ENCODE measurements at regions not wholly inside any gene's neighbourhood (a gene's known extent, or its start where the extent isn't known, plus 50 kb on each side); places are given as distances from the start of the nearest gene placed in this dataset.

GRCh38 chr18:77990131-77990530 is 740.5 kb downstream of the GALR1 start:
- DNase-seq (ENCODE audit: low spot score): no peak

DNA sequence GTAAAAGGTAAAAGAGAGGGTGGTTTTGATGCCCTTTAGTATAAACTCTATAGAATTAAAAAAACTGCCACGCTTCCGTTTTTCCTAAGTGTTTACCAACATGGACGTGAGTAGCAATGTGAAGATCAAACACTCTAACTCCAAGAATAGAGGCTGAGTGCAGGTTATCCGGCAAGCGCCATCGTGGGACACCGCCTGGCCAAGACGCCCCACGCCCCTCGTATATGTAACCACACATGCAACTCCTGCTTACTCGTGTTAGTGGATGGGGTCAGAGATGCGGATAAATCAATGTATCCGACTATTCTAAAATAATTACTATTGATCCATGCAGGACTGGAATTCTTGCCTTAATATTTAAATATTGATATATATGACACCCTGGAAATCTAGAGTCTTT is 741.3 kb downstream of the GALR1 start:
- no peak for DNase-seq (ENCODE audit: low spot score)

DNA sequence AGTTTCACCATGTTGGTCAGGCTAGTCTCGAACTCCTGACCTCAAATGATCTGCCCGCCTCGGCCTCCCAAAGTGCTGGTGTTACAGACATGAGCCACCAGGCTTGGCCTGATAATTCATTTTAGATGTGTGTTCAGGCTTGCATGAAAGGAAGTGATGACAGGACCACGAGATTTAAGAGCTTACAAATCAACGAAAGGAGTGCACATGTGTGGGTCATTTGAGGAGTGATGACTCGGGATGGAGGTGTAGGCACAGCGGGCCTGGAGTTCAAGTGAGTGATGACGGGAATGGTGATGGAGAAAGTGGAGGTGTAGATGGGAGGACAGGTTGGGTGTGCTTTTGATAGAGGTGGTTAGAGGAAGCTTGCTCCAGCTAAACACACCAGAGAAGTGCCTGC is 742.4 kb downstream of the GALR1 start:
- DNase-seq (ENCODE audit: low spot score): no peak

GRCh38 chr18:77993188-77993981 is 743.7 kb downstream of the GALR1 start:
- no peak for DNase-seq (ENCODE audit: low spot score)

GRCh38 chr18:77995593-77995992 is 745.9 kb downstream of the GALR1 start:
- DNase-seq (ENCODE audit: low spot score): no peak

GRCh38 chr18:77996737-77997136 is 747.1 kb downstream of the GALR1 start:
- no peak for DNase-seq (ENCODE audit: low spot score)

- DNase-seq (ENCODE audit: low spot score): no peak
Measured at GRCh38 chr18:78001811-78002210, 752.2 kb downstream of the GALR1 start.

DNA sequence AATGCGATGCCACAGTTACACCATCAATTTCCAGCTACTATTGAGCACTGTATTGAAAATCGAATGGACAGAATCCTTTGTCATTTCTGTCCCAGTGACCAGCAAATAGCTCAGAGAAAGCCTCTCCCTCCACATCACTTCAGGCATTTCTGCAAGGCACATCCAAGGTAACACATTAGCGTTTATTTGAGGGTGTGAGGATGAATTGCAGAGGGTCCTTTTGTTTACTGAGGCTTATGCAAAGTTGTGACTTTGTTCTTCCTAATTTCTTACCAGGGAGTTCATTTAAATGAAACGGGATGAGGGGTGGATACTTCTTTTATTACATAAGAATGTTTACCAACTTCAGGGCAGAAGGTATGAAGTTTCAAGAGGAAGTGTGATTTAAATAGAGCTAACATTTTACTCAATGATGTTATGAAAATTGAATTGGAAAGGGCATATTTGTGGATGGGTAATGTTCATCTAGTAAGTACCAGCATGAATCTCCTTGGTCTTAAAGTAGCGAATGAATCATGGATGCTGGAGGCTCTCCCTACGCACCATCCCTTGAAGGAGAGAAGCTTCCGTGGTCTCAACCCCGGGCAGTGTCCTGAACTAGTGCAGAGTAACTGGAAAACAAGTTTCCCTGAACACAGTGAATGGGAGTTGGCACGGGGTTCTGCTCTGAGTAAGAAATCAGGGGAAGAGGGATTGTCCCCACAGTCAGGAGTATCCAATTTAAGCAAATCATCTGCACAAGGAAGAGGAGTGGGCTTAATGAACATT is 756.5 kb downstream of the GALR1 start:
- no peak for DNase-seq (ENCODE audit: low spot score)

DNA sequence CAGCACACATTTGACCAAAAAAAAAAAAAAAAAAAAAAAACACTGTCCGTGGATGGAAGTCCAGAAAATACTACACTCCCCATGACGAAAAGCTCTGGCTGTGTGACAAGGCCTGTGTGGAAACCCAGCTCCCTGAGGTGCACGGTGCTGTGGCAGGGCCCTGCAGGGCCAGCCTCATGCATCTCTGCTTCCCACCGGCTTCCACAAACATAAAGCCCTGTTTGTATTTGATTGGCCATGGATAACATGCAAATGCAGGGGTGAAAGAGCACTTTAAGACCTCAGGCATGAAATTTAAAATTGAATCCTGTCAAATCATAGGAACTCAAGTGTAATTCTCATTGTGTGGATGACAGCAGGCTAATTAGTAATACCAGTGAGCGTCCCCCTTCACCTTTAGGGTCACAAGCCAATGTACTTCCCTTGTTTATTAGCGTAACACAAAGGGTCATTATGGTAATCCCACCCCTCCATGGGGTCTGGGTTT is 757.2 kb downstream of the GALR1 start:
- DNase-seq (ENCODE audit: low spot score): no peak

DNA sequence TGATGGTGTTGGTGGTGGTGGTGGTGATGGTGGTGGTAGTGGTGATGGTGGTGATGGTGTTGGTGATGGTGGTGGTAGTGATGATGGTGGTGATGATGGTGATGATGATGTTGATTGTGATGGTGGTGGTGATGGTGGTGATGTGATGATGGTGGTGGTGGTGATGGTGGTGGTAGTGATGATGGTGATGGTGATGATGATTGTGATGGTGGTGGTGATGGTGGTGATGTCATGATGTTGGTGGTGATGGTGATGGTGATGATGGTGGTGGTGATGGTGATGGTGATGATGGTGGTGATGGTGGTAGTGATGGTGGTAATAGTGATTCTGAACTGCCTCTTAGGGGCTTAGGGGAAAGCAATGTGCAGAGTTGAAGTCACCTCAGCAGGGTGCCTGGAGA is 760.7 kb downstream of the GALR1 start:
- no peak for DNase-seq (ENCODE audit: low spot score)

- DNase-seq (ENCODE audit: low spot score): no peak
Measured at GRCh38 chr18:78017869-78018268, 768.2 kb downstream of the GALR1 start.

DNA sequence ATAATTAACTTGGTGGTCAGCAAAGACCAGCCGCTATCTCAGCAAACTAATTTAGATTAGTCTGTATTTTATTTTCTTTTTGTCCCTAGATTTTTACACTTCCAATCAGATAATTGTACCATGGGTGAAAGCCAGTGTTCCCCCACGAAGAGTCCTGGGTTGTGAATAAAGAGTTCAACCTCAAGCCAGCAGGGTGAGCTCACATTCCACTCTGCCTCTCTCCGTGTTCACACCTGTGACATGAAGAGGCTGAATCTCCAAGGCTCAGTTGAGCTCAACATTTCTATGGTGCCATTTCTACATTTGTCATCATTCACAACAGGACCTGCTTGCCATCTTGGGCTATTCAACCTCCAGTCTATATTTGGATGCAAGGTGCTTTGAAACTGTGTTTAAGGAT is 771.5 kb downstream of the GALR1 start:
- no peak for DNase-seq (ENCODE audit: low spot score)

- no peak for DNase-seq (ENCODE audit: low spot score)
Measured at GRCh38 chr18:78031589-78031988, 781.9 kb downstream of the GALR1 start.

- DNase-seq (ENCODE audit: low spot score): no peak
Measured at GRCh38 chr18:78031991-78032390, 782.3 kb downstream of the GALR1 start.

DNA sequence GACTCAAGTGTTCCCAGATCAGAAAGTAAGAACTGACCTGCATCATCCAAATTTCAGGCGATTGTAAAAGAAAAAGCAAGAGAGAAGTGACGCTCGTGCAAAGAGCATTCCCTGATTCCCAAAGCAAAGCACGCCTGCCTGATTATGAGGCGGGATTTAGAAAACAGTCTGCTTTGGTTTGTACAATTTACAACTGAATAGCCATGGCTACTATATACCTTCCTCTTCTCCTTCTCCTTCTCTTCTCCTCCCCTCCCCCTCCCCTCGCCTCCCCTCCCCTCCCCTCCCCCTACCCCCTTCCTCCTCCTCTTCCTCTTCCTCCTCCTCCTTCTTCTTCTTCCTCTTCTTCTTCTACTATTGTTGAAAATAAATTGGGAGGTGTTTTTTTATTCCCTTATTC is 782.9 kb downstream of the GALR1 start:
- no peak for DNase-seq (ENCODE audit: low spot score)

DNA sequence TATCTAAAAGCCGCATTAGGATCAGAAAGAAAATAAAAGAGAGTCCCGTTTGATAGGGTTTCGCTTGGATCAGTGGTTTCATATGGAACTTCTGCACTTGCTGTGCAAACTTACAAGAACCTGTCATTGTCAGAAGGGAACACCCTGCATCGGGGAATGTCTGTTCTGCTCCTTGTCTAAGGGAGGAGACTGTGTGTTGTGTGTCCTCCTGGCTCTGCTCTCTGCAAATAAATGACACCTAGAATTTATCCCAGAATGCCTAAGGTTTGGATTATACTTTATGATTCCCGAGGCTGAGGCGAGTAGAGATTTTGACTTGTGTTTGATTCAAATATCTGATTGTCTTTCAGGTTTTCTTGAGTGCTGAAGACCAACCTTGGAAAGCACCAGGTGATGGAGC is 785.1 kb downstream of the GALR1 start:
- DNase-seq (ENCODE audit: low spot score): no peak

GRCh38 chr18:78041218-78041617 is 791.6 kb downstream of the GALR1 start:
- no peak for DNase-seq (ENCODE audit: low spot score)

DNA sequence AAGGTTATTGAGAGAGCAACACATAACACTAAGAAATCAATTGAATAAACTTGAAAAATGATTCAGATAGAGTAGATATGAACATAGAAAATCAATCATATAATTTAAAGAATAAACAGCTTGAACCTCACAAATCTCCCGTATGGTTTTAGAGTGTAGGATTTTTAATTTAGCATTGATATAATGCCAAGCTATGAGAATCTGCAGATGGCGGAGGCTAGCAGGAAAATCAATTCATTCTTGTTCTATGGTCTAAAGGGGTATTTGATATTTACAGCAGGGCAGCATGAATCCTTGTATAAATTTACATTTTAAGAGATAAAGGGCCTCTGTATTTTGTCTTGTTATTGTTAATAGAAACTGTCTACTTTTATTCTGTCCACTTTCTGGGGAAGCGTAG is 797.0 kb downstream of the GALR1 start:
- DNase-seq (ENCODE audit: low spot score): no peak

GRCh38 chr18:78049281-78049680 is 799.6 kb downstream of the GALR1 start:
- DNase-seq (ENCODE audit: low spot score): no peak

DNA sequence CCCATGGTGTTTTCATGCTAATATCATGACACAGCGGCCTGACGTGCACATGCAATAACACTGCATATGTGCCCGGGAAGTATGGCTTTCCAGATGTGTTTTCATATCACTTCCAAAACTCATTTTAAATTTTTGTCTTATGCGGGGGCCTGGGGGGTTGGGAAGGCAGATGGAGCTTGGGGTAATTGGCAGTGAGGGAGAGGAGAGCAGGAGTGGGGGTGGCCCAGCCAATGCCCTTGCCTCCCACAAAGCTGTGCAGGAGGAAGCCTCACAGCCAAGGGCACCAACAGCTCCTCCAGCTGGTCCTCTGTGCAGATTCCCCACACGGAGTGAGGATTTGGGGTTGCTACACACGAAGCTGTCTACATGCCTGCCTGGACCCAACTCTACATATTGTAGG is 805.2 kb downstream of the GALR1 start:
- DNase-seq (ENCODE audit: low spot score): no peak

- no peak for DNase-seq (ENCODE audit: low spot score)
Measured at GRCh38 chr18:78056011-78056410, 806.4 kb downstream of the GALR1 start.

DNA sequence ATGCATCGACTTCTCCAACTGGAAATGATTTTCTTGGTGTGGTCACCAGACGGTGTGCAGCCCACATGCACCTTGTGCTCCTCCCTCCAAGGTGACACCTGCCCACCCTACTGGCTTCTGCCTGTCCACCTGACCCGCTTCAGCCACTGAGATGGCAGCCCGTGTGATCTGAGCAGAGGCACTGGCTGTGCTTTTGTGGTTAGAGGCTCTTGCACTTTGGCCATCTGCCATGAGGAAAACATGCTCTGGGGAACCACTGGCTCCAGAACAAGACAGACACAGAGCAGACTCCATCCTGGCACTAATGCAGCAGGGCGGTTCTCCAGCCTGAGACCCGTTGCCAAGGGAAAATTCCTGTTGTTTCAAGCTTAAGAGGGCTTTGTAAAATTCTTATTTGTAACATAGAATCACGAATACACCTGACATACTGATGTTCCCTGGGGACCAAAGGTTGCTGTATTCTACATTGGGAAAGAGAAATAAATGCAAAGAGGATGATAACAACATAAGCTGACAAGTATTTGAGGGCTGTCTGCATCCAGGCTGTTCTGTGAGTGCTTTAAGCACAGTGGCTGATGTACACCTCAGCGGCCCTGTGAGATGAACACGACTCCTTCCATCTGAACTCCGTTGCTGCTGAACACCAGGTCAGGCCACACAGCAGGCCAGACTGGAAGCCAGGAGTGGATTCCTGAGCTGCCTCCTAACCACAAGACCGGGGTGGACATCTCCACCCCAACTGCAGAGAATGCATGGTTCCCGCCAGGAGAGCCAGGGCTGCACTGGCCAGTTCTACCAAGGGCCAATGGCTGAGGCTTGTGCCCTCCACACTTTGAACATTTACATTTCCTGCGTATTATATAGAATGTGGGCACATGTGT is 820.4 kb downstream of the GALR1 start:
- DNase-seq (ENCODE audit: low spot score): no peak

All from COLO829 (cell line).